Sigmoid colon (tissue), 4 donors: ENCODE measurements at regions not wholly inside any gene's neighbourhood (a gene's known extent, or its start where the extent isn't known, plus 50 kb on each side); places are given as distances from the start of the nearest gene placed in this dataset.

Experiments
- EP300 ChIP-seq, 4 donors: sonication (generic); formaldehyde crosslinking; IDR thresholded peaks; one replicate each; pipeline ENCODE4 v1.6.1; 2017; ENCODE audit warnings: antibody characterized with exemption in 4 of 4
- POLR2AphosphoS5 ChIP-seq, 4 donors: sonication (generic); formaldehyde crosslinking; IDR thresholded peaks; one replicate each; pipeline ENCODE4 v1.6.1; 2017; ENCODE audit warnings: antibody characterized with exemption in 4 of 4
- TF ChIP-seq, protein P1 (sequence below), 4 experiments: fragments of 450-650 bp in 3 of 4; fragments of 200-600 bp in 1 of 4; IDR thresholded peaks; one replicate each; pipeline ENCODE4 v1.5.1; 2016 to 2019; ENCODE audit warnings: antibody characterized with exemption in 4 of 4, mild to moderate bottlenecking in 3 of 4, moderate library complexity in 2 of 4

DNA sequence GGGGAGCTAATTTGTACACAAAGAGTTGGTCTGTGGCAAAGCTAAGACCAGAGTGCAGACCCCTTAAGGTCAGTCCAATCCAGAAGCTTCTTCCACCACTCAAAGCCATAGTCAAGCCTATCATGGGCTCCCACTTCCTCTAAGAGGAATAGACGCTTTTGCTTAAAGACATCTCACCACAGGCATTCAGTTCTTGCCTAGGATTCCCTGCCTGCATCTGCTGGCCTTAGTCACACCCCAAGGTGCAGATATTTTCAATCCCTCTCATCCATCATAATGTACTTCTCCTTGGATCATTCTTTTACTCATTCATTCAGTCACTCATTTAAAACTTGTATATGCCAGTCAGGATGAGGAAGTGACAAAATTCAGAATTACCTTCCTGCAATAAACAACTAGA lies 179.6 kb upstream of the STT3B start:
- TF ChIP-seq EP300 (IDR thresholded peaks at IDR 0.05) (no peak), POLR2AphosphoS5 (IDR thresholded peaks at IDR 0.05) (no peak)
- TF ChIP-seq, protein P1, sequence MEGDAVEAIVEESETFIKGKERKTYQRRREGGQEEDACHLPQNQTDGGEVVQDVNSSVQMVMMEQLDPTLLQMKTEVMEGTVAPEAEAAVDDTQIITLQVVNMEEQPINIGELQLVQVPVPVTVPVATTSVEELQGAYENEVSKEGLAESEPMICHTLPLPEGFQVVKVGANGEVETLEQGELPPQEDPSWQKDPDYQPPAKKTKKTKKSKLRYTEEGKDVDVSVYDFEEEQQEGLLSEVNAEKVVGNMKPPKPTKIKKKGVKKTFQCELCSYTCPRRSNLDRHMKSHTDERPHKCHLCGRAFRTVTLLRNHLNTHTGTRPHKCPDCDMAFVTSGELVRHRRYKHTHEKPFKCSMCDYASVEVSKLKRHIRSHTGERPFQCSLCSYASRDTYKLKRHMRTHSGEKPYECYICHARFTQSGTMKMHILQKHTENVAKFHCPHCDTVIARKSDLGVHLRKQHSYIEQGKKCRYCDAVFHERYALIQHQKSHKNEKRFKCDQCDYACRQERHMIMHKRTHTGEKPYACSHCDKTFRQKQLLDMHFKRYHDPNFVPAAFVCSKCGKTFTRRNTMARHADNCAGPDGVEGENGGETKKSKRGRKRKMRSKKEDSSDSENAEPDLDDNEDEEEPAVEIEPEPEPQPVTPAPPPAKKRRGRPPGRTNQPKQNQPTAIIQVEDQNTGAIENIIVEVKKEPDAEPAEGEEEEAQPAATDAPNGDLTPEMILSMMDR (IDR thresholded peaks at IDR 0.05) = no peak
